OCI-LY3 (cell line): ENCODE measurements at regions not wholly inside any gene's neighbourhood (a gene's known extent, or its start where the extent isn't known, plus 50 kb on each side); places are given as distances from the start of the nearest gene placed in this dataset.

Experiments used
- EZH2phosphoT487 ChIP-seq: fragments of 200-600 bp; shearing (Covaris generic); IDR thresholded peaks from 2 replicates; pipeline ENCODE4 v1.6.1; 2018; ENCODE audit warnings: antibody characterized with exemption, mixed run types, low read depth
- TF ChIP-seq, protein P1 (sequence below): fragments of 200-600, 300-600 bp; sonication (generic); IDR thresholded peaks from 2 replicates; pipeline ENCODE4 v1.5.1; 2014; ENCODE audit warnings: antibody characterized with exemption, low read length, low read depth

DNA sequence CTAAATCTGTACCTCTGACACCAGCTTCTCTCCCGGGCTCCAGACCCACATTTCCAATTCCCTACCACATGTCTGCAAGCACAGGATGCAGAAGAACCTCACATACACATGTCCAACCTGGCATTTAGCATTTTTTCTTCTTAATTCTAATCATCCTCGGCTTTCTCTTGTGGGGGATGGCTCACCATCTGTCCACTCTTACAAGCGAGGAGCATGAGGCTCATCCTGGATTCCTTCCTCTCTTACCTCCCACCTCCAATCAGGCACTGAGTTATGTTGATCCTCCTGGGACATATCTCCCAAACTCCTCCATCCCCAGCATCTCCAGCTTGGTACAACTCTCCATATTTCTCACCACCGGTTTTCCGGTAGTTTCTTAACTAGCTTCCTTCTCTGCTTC is 149.8 kb upstream of the LARGE1 start:
- TF ChIP-seq, protein P1, sequence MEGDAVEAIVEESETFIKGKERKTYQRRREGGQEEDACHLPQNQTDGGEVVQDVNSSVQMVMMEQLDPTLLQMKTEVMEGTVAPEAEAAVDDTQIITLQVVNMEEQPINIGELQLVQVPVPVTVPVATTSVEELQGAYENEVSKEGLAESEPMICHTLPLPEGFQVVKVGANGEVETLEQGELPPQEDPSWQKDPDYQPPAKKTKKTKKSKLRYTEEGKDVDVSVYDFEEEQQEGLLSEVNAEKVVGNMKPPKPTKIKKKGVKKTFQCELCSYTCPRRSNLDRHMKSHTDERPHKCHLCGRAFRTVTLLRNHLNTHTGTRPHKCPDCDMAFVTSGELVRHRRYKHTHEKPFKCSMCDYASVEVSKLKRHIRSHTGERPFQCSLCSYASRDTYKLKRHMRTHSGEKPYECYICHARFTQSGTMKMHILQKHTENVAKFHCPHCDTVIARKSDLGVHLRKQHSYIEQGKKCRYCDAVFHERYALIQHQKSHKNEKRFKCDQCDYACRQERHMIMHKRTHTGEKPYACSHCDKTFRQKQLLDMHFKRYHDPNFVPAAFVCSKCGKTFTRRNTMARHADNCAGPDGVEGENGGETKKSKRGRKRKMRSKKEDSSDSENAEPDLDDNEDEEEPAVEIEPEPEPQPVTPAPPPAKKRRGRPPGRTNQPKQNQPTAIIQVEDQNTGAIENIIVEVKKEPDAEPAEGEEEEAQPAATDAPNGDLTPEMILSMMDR = no peak
- no peak for TF ChIP-seq EZH2phosphoT487
